PC-9 (cell line): ENCODE measurements at regions not wholly inside any gene's neighbourhood (a gene's known extent, or its start where the extent isn't known, plus 50 kb on each side); places are given as distances from the start of the nearest gene placed in this dataset.

Experiments used
- CTCF ChIP-seq: fragments of 200-600 bp; sonication (generic); conservative IDR thresholded peaks from 2 replicates; pipeline ENCODE4 v1.6.1; 2017; ENCODE audit warnings: mixed run types, antibody characterized with exemption, mild to moderate bottlenecking, moderate library complexity
- EZH2 ChIP-seq: fragments of 200-600 bp; sonication (generic); IDR thresholded peaks from 2 replicates; pipeline ENCODE4 v1.8.0; 2017; ENCODE audit warnings: antibody characterized with exemption, low read depth

GRCh38 chr11:14587258-14587657, 56.3 kb upstream of the PDE3B start:
- no peak for TF ChIP-seq CTCF
- no peak for TF ChIP-seq EZH2
